ENCODE measurements at regions not wholly inside any gene's neighbourhood (a gene's known extent, or its start where the extent isn't known, plus 50 kb on each side); places are given as distances from the start of the nearest gene placed in this dataset.

- DNase-seq (ENCODE audit: low read depth in 2 of 3, low spot score in 1 of 3) = no peak
Measured at GRCh38 chr5:57538341-57538955, 55.8 kb upstream of the ACTBL2 start.

GRCh38 chr5:57537811-57538210, 55.2 kb upstream of the ACTBL2 start:
- no peak for DNase-seq (ENCODE audit: low read depth in 2 of 3, low spot score in 1 of 3)

- DNase-seq (ENCODE audit: low read depth in 2 of 3, low spot score in 1 of 3) = no peak
Measured at GRCh38 chr5:57532513-57533497, 50.2 kb upstream of the ACTBL2 start.
